Activated CD4-positive, alpha-beta T cell treated with anti-CD3 and anti-CD28 coated beads, Interleukin-2, Interleukin-6, amounts not matched to agents 100 ng/mL and 50 ng/mL, durations not matched to agents 16 hours and 8 hours (primary cell): ENCODE measurements at regions not wholly inside any gene's neighbourhood (a gene's known extent, or its start where the extent isn't known, plus 50 kb on each side); places are given as distances from the start of the nearest gene placed in this dataset.

Source experiments
- DNase-seq: peaks from one replicate; pipeline ENCODE4 v3.0.0-alpha.2; 2020

DNA sequence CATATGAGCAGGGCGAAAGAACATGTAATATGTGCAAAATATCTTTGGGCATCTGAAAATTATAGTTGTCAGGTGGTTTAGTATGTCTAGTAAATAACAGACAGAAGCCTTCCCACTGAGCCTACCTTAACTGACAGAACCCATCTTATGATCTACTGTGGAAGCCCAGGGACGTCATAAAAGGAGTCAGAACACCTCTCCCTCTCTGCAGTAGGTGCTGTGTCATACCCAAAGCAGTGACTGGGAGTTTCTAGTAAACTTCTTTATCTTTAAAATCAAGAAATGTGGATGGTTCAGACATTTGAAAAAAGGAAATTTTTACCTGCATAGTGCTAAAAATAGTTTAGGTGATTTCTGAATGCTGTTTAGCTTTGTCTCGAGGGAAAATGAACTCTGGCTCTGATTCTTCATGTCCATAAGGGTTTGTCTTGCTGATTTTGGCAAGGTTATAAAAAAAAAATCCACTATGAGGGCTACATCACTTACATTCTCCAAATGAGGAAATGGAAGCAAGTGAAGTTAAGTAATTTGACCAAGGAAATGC, 104.0 kb downstream of the NUDT12 start:
- DNase-seq: peak; percentile 5

DNA sequence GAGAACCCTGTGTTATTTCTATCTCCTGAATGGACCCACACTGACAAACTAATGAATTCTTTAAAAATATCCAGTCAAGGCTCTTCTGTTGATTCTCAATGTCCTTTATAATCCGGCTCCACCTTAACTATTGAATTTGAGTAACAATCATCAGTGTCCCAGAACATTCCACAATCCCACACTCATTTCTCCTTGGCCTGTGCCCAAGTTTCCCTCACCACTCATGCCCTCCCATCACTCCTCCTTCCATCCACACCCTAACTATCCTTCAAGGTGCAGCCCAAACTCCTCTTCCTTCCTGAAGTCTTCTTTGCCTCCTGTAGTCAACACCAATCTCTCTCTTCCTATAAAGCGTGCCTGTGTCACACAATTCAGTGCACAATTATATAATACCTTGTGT, 106.1 kb downstream of the NUDT12 start:
- DNase-seq: no peak

DNA sequence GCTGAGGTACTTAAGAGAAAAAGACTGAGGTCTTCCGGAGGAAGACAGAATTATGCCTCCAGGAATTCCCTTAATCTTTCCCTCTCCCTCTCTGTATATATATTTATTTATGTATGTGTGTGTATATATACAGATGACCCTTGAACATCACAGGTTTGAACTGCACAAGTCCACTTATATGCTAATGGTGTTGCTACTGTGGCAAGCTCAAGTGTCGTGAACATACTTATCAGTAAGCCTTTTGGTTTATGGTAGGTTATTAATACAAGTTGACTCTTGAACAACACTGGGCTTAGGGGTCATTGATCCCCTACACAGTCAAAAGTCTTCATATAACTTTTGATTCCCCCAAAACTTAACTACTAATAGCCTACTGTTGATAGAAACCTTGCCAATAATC, 106.8 kb downstream of the NUDT12 start:
- no peak for DNase-seq

DNA sequence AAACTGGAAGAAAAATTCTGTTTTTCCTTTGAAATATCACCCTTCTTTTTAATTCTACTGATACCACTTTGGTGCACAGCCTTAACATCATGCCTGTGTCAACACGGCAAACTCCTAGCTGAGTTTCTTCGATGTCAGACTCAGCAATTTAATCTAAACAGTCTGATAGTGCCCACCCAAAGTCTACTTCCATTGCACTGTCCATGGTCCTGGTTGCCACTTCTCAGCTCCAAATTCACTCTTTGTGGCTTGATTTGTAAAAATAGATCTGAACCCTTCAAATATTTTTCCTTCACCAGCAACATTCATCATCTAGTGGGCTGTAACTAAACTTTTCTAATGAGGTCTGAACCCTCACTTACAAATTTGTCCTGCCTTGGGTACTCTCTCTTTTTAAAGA, 107.8 kb downstream of the NUDT12 start:
- DNase-seq: no peak

DNA sequence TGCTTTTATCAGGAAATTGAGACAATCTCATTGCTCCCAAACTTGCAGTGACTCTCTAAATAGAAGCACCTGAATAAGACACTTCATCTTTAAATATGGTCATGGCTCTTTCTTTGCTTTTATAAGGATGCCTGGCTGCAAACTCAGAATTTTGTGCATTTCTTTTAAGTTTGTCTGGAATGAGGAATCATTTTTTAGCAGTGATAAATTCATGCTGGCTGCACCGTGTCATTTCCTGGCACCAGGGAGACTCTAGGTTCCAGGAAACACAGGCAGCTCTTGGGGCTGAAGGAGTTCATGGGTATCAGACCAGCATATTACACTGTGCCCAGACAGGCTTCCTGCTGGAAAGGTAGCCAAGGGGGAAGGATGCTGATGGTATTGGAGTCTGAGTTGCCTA, 109.9 kb downstream of the NUDT12 start:
- DNase-seq: no peak

DNA sequence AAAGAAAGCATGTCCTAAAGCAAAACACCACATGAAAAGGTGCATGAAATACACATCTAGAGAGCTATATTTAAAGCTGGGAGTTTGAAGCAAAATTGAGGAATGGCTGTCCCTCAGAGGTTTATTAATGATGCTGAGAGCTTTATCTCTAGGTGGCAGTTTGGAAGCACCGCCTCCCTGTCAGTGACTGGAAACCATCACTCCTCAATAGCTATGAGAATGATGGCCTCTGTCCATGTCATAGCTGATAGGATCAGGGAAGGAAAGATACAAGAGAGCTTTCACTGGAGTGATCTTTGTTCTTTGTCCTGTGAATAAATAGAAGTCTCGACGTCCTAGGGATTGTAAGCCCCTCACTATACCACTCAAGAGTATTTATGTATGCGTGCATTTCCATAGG, 110.5 kb downstream of the NUDT12 start:
- no peak for DNase-seq

DNA sequence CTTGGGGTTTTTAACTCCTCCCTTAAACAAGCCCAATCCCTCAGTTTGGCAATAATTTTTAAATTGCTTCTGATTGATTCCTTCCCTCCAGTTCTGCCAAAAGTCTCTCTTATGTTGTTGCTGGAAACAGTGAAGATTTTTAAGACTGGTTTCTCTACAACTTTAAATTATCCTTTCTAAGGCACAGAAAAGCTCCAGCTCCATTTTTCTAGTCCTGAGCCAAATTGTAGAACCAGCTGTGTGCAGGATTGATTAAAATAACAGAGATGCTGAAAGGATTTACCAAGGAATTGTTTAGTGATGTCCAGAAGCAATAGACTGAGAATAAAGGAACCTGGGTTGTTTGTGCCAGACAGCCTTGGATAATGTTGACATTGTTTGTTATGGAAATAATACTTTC, 111.3 kb downstream of the NUDT12 start:
- DNase-seq: no peak

DNA sequence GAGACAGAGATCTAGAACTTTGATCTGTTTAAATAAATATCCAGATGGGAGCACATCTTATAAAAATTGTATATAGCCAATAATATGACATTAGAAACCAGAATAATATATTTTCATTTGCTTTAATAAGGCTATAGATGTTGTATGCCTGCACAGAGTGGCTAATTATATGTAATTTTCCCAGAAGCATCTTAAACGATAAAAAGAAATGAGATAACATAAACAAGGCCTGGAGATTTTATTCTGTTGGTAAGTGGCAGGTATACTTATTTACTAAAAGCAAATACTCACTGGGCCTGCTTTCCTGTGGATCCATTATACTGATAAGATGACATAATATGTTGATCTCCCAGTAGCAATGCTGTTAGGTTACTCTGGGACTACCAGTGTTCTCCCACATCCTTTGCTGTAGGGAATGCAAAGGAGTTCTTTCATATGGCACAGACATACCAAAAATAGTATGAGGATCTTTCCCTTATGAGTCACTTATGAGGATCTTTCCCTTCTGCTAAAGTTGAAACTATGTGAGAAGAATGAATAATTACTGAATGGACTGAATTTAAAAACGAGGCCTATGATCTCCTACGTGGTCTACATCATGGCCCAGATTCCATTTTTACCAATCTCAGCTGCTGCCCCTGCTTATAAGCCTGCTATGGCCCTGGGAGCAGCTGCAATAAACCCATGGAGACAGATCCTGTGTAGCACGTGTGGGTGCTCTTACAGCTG, 112.1 kb downstream of the NUDT12 start:
- no peak for DNase-seq

DNA sequence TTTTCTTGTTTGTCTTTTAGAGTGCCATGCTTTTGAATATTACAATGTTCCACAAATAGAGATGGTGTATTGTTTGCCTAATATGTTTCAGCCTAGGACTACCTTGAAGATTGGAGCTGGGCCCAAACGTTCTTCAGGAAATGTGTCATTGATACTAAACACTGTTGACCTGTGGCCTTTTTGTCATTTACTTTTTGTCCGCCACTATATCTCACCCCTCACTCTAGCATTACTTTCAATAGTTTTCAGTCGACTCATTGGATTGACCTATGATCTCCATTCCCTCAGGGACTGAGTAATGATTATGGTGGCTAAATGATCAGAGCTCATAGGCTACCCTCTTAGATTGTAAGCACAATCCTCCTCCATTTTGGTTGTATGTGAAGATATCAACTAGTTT, 115.8 kb downstream of the NUDT12 start:
- no peak for DNase-seq

DNA sequence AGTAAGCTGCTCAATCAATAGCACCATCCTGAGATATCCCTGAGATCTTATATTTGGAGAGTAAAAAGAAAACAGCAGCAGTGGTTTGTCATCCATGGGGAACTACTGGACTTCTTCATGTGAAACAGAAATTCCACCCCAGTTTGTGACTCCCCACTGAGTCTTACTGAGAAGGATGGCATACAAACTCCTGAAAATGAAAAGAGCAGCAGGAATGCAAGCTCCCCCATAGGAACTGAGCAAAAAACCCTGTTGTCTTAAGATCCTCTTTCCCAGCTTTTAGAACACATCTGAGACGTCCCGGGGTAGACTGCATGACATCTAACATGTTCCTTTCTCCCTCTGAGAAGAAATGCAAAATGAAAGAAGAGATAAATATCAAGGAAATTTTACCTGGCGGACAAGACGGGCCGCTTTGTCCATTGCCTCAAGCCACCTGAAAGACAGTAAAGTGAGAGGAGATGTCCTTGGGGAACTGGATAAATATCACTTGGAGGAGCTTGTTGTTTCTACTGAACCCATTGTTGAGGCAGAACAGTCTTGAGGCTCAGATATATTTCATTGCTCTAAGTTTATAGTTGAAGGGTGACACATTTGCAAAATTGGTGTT, 117.1 kb downstream of the NUDT12 start:
- DNase-seq: no peak

DNA sequence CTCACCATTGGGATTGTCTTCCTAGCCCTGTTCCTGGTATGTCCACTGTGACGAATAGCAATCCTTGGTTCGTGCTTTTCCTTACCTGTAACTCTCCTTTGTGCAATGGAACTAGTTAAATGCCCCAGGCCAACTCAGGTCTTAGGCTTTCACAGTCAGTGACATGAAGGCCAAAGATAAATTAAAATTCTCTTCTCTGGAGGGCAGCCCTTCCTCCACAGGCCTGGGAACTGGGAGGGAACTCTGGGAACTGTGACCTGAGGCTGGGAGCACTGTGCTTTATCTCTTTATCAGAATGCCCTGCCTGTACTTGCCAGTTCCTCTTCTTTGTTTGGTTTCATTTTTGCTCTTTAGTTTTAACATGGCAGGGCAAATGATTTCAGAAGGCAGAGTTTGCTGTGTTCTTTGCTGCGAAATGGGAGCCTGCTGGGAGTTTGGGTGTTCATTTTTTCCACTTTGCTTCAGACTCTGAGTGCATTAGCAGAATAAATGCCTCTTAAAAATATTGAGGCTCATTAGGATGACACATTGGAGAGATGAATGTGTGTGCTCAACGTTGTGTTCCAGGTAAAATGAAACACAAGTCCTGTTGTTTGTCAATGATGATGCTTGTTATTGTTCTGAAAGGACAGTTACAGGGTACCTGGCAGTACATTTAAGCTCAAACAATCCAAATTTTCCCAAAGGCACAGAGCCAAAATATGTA, 118.1 kb downstream of the NUDT12 start:
- no peak for DNase-seq

DNA sequence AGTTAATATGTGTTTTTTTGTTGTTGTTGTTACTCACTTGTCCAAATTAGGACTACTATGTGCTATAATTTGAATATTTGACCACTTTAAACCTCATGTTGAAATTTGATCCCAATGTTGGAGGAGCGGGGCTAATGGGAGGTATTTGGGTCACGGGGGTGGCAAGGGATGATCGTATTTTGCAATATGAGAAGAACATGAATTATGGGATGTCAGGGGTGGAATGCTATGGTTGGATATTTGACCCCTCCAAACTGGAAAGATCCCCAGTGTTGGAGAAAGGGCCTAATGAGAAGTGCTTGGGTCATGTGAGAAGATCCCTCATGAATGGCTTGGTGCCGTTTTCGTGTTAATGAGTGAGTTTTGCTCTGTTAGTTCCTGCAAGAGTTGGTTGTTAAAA, 119.8 kb downstream of the NUDT12 start:
- no peak for DNase-seq

DNA sequence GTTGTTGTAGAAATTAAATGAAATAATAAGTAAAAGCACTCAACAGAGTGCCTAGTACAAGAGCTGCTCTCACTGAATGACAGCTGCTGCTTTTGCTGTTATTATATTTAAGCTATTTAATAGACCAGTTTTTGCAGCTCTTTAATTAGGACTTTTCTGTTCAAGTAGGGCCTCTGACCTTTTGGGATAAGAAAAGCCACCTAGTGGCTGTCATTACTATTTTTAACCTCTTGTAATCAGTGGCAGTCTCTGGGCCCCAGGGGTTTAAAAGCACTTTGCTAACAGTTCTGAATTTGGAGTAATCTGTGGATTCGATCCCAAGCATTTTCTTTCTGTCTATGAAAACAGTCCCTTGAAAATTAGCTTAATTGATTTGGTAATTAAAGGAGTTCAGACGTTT, 121.1 kb downstream of the NUDT12 start:
- DNase-seq: no peak

DNA sequence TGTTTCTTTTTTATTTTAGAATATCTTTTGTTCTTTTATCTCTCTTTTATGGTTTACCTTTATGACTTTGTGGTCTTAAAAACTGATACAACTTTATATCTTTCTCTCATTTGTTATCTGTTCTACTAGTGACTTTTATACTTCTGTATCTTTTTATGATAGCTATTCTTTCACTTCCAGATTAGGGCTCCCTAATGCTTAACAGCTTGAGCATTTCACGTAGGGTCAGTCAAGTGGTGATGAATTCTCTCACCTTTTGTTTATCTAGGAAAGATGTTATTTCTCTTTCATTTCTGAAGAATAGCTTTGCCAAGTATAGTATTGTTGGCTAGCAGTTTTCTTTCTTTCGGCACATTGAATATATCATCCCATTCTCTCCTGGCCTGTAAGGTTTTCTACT, 123.6 kb downstream of the NUDT12 start:
- DNase-seq: no peak

DNA sequence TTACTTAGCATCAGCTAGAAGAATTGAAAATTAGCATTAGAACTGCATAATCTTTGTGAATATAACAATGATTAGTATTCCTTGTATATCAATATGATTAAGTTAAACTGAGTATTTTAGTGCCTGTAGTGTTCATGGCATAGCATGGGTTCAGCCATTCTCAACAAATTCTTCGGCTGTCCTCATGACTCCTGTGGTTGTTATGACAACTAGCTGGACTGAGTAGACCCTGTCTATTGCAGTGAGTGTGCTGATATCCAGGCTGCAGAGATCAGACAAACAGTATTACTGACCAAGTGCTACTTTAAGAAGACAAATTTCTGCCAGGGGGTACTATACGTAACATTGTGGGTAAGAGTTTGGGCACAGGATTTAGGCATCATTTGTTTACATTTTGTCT, 125.9 kb downstream of the NUDT12 start:
- no peak for DNase-seq

DNA sequence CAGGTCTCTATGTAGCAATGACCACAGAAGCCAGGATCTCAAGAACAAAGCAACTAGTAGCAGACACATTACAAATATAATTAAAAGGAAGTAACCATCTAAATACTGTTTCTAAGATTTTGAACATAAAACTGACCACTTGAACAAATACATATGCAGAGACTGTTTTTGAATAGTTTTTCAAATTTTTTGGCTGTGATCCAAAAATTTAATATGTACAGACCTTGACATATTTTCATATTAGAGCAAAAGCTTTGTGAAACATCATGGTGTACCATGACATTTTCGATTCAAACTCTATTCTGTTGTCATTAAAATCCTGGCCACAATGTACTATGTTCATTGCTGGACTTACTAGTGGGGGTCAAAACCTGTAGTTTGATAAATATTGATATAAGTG, 126.5 kb downstream of the NUDT12 start:
- no peak for DNase-seq

DNA sequence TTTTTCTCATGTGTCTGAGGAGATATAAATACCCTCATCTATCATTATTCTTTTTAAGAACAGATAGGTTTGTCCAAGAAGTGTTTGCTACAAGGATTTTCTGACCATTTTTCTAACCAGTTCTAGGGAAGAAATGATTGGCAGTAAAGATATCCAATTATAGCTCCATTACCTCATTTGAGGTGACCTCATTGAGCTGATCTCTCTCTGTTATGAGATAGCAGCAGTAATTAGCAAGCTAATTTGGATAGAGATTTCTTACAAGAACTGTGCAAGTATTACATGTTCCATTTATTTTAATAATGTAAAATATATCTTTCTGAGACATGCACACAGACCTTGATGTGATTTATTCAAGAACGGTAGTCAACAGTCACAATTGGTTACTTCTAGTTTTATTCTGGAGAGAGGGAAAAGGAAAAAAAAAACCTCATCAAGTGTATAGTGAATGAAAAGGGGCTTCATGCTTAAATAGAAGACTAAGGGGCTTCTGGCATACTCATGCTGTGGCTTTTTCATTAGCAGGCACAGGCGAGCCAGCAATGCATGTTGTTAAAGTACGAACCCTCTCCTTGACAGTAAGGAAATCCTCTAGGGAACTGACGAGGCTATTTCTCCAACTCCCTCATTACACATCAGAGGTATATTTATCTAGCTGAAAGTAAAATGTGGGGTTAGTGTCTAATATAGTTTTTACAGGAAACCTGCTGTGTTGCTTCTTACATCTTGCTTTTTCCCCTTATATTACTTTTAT, 127.3 kb downstream of the NUDT12 start:
- no peak for DNase-seq

DNA sequence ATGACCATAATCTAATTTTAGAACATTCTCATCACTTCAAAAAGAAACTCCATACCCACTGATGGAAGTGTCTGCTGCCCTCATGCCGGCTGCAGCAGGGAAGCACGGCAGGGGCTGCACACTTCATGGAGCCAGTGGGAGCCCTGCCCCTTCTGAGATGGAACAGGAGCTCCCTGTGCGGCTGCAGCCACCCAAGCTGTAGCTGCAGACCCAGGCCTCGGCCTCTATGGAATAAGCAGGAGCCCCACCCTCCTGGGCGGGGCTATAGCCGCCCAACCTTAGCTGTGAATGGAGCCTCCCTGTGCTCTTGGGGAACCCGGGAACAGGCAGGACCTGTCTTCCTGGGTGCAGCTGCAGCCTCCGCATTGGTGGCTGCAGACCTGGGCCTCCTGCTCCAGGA, 128.5 kb downstream of the NUDT12 start:
- DNase-seq: no peak

DNA sequence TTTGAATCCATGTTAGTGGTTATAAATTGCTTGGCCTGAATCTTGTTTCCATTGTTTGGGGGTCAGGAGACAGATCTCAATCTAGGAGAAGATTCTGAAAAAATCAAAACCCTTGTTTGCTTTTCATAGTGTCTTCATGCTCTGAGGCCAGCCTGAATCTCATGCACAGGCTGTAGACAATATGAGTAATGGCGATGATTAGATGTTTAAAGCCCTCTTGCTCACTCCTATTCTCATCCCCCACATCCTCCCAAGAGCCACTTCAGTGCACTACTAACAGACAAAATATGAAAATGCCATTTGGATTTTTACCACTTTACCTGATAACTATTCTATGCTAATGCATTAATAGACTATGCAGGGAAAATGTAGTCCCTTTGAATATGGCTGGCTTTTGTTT, 129.4 kb downstream of the NUDT12 start:
- DNase-seq: no peak

DNA sequence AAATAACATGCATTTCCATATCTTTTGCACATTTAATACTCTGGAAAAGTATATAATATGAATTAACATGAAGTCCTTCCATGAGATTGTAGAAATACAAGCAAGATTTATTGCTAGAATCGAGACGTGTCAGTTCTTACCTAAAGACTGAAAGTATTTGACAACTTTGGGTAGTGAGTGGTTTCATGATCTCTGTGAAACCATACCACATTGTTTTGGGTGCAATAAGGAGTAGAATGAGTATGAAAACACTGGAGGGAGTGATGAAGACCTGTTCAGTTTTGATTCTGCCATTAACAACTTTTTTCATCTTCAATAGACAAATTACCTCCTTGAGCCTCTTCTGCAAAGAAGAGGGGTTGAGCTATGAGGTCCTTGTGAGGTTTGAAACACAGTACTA, 133.7 kb downstream of the NUDT12 start:
- DNase-seq: peak; percentile 5

DNA sequence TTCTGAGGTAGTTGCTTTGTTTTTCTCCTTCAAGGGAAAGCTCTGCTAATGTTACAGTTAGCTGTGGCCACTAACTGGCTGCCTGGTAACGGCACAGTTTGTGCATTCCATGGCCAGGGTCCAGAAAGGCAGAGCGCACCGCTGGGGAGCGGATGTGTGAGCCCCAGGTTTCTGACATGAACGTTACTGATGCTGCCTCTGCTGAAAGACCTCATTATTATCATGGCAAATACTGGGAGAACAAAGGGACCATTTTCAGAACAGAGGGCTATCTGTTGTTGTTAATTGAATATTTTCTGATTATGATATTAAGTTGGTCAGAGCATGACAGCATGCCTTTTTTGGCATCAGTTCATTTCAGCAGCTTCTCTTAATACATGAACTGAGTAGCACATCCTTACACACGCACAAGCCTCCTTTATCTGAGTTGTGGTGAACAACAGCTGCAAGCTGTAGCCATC, 134.1 kb downstream of the NUDT12 start:
- DNase-seq: no peak

DNA sequence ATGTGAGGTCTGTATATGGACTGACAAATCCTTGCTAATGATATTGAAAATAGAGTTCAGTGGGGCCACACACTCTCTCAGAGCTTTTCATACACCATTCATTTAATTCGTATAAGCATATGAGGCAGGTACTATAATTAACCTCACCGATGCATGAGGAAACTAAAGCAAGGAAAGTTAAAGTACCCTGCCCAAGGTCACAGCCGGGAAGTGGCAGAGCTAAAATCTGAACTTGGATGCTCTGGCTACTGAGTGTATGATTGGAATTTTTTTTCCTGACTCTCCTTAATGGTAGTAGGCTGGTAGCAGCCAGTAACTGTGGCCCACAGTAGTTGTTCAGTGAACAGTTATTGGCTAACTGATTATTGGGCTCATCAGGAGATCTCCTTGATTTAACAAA, 135.3 kb downstream of the NUDT12 start:
- DNase-seq: no peak
